Fibroblast of upper back skin (primary cell): ENCODE measurements at regions not wholly inside any gene's neighbourhood (a gene's known extent, or its start where the extent isn't known, plus 50 kb on each side); places are given as distances from the start of the nearest gene placed in this dataset.

ENCODE experiments used
- DNase-seq: peaks from one replicate; pipeline ENCODE4 v3.0.0-alpha.2; 2013

DNA sequence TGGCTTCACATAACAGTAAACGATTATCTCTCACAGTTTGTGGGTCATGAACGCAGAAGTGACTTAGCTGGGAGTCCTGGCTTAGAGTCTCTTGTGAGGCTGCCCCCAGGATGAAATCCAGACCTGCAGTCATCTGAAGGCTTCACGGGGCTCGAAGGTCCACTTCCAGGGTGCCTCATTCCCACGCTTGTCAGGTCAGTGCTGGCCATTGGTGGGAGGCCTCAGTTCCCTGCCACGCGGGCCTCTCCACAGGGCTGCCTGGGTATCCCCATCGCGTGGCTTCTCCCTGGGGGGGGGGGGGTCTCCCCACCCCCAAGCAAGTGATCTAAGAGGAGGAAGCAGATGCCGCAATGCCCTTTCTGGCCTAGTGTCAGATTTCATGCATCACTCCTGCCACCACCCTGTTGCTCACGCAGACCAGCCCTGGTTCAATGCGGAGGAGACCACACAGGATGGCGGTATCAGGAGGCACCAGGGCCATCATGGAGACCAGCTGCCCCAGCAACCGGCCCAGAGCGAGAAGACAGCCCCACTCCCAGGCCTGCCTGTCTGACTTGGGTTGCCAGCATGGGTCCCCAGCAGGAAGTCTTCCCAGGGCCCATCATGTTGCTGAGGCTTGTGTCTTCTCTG is 77.3 kb upstream of the CDH5 start:
- no peak for DNase-seq

- no peak for DNase-seq
Measured at GRCh38 chr16:66287926-66288325, 78.6 kb upstream of the CDH5 start.

DNA sequence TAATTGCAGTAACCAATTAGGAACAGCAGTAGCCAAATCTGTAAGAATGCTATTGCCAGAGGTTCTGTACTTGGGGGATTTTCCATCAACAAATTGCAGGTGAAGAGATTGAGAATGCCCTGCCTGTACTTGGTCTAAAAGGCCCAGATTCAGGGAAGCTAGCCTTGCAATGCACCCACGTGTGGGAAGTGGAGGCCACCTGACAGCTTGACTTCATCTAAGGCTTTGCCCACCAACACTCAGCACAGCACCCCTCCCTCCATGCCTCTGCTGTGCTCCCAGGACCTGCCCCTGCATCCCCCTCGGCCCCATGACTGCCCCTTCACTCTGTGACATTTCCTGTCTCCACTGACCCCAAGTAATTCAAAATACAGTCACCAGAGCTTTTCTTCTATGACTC is 79.1 kb upstream of the CDH5 start:
- no peak for DNase-seq

- no peak for DNase-seq
Measured at GRCh38 chr16:66286527-66286926, 80.0 kb upstream of the CDH5 start.

DNA sequence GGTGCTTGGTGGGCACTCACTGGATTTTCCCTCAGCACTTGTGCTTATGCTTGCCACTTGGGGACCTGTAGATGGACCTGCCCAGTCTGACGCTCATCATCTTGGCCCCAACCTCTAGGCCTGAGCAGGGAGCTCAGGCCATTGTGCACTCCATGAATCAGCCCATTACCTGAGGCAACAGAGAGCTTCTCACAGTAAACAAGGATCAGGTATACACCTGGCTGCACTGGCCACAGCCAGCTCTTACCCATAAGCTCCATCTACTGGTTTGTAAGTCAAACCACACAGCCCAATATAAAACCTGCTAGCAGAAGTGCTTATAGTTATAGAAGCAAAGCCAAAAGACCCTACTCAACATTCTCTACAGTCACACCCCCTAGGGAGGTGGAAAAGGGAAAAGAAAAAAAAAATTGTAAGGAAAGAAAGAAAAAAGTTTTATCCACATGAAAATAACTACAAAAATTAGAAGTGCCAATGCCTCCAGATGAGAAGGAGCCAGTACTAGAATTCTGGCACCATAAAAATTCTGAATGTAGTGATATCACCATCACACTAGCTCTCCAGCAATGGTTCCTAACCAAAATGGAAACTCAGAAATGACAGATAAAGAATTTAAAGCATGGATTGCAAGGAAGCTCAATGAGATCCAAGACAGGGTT is 87.8 kb upstream of the CDH5 start:
- no peak for DNase-seq

DNA sequence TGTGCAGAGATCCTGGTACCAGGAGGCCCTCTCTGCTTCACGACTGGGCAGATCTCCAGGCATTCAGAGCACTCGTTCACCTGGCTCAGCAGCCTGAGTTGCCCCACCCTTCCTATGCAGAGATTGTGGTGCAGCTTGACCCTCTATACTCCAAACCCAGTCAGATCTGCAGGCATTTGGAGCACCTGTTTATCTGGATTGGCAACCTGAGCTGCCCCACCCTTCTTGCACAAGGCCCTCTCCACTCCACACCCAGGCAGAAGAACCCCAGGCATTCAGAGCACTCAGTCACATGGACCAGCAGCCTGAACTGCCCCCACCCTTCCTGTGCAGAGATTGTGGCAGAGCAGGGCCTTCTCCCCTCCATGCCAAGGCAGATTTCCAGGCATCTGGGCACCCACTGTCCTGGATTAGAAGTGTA is 88.4 kb upstream of the CDH5 start:
- DNase-seq = no peak

- DNase-seq = no peak
Measured at GRCh38 chr16:66277311-66278070, 89.0 kb upstream of the CDH5 start.

DNA sequence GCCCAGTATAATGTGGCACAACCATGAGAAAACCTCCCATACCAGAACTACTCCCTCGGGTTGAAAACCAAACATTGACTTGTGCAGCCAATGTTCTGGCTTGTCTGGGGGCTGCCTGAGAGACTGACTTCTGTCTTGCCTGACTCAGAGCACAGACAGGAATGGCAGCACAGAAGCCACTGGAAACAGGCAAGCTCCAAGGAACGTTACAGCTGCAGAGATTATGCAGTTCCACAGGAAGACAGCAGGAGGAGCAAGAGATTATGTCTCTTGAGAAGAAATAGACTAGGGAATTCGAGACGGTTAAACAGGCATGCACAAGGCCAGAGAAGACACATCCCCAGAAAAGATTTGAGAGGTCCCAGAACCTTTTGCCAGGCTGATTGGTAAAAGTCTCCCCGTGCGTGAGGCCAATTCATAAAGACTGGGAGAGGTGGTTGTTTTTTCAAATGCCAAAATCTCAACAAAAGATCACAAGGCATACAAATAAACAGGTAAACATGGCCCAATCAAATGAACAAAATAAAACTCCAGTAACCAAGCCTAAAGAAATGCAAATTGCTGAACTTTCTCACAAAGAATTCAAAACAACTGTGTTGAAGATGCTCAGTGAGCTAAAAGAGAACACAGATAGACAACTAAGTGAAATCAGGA is 90.6 kb upstream of the CDH5 start:
- peak; percentile 77 for DNase-seq

- peak; percentile 60 for DNase-seq
Measured at GRCh38 chr16:66274335-66275110, 92.0 kb upstream of the CDH5 start.

DNA sequence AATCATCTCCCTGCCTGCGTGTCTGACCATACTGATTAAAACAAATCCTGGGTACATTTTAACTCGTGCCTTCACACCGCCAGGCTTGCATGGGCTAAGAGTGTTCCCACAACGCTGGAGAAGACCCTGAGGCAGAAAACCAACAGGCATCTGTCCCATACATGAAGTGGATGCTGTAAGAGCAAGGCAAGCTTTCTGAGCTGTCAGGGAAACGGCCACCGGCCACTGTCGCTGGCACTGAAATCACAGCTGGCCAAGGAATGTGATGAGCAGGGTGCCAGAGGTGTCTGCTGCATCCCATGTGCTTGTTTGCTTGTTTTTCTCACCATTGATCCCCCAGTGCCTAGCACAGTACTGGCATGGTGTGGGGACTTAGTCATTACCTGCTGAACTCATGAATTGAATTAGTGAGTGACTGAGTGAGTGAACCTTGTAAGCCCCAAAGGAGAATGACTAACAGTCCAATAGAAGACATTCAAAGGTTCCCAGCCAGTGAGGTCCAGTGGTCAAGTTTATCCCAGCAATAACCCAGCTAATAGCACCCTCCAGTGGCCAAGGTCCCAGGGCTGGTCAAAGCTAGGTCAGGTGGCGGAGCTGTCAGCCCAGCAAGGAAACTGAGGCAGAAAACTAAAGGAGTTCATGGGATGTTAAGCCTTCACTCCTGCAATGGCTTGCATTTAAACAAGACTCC is 92.7 kb upstream of the CDH5 start:
- DNase-seq = peak; percentile 62

DNA sequence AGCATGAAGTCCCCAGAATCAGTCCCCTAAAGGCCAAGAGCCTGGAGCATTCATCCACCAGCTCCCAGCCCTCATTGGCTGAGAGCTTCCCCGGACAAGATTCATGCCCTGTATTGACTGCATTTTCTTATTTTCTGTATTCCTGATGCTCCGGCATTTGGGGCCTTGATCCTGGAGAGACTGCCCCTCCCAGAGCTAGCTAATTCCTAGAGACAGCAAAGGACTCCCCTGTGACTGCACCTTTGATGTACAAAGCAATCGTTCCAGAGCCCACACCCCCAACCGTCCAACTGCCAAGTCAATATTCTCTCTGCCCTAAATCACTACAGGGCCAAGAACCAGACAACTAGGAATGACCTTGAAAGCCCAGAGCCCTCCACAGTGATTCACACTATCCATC is 93.4 kb upstream of the CDH5 start:
- DNase-seq = no peak

DNA sequence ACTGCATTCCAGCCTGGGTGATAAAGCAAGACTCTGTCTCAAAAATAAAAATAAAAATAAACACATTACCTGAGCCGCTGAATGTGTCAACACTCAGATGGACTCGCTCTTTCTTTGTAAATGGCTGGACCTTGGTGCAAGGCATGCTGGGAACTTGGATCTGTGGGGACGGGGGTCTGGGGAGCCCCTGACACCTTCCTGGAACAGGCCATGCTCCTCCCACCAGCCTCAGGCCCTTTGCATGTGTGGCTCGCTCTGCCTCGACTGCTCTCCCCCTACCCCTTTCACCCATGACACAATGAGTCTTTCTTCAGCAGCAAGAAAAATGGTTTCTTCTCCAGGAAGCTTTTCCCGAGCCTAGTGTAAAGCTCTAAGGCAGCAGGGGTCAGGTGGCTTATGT is 94.0 kb upstream of the CDH5 start:
- DNase-seq = no peak

GRCh38 chr16:66271074-66272060 is 95.1 kb upstream of the CDH5 start:
- DNase-seq = peak; percentile 24

DNA sequence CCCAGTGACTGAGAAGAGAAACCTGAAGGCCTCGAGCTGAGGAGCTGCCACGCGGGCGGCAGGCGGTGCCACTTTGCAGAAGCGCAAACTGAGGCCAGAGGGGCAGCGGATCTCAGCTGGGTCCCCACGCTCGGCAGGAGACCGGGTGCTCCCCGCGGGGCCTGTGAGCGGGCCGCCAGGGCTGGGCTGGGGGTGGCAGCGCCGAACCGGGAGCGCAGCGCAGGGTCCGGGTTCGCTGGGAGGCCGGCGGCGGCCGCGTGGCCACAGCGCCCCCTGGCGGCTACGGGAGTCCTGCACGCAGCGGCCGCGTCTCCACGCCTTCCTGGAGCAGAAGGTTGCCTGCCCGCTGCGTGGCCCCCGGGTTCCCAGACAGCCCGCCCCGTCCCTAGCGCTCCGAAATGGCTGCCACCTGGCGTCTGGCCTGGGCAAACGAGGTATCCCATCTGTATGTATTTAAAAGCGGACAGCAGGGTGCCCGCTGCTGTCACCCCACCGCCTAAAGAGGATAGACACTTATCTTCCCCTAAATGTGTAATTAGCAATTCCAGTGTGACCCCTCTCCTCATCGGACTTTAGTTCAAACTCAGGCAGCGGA is 96.1 kb upstream of the CDH5 start:
- DNase-seq = peak; percentile 74

- peak; percentile 56 for DNase-seq
Measured at GRCh38 chr16:66269617-66270332, 96.7 kb upstream of the CDH5 start.

DNA sequence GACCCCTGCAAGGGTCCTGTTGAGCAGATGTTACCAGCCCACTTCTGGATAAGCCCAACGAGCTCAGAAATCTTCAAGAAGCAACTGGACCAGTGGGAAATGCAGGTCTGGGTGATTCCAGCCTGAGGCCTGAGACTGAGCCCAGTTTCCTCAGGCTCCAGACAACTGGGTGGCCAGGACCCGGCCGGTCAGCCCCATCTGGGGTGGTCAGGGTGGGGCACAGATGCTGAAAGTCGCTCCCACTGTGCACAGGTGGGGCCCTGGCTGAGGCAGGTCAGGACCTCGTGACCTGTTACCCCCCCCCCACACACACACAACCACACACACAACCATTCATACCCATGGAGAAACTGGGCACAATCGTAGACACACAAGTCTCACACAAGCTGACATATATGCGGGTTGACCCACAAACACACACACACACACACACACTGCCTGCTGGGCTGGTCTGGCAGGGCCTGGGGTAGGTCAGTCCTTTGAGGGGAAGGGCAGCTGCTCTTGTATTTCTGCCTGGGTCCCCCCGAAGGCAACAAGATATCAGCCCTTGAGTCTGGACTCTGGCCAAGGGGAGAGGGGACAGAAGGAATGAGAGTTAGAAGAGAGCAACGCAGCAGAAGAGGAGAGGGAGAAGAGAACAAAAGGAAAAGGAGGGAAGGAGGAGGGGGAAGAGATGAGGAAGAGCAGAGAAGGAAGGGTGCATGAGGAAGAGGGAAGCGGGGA is 99.0 kb upstream of the CDH5 start:
- no peak for DNase-seq

DNA sequence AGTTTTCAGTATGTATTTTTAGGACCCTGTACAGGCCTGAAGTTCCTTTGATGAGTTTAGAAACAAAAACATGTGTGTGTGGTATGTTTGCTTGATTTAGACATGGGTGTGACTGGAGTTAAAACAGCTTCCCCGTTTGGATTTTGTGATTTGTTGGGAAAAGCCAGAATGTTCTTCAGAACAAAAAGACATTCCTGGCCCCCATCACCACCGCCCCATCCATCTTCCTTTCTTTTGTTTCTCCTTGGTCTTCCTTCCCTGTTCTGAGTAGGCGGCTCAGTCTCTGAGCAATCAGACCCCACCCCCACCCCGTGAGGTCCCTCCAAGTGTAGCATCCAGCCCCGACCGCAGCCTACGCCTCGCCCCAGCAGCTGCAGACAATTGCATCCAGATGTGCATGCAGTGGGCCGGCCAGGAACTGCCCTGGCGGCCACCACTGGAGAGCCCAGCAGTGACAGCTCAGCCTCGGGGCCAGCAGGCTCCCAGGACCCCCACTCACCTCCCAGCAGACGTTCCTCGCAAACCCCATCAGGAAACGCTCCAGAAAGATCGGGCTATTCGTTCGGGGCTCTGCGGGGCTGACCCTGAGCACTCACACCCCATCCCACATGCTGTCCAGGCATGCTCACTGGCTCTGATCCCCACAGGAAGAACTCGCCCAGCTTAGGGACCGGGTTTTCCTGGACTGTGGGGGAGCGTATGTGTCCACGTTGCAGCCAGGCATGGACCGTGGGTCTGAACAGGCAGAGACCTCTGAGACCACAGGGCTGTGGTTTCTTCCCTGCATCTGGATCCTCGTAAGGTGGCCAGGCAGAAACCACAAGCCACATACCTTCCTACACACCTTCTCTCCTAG is 99.8 kb upstream of the CDH5 start:
- peak; percentile 99 for DNase-seq

DNA sequence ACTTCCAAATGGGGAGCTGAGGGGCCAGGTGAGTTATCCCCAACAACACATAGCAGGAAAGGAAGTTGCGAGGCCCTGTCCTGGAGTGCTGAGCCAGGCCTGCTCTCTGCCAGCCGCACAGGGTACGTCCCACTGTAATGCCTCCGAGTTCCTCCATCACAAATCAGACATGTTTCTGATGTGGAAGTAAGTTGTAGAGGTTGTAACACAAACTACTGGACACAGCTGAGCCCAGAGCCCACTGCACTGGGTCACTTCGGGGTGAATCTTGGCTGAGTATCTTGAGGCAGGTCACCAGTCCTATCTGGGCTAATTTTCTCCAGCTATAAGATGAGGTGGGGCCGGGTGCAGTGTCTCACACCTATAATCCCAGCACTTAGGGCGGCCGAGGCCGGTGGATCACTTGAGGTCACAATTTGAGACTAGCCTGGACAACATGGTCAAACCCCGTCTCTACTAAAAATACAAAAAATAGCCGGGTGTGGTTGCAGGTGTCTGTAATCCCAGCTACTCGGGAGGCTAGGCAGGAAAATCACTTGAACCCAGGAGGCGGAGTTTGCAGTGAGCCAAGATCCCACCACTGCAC is 100.8 kb upstream of the CDH5 start:
- DNase-seq = no peak
